IMR-90 (cell line): ENCODE measurements at regions not wholly inside any gene's neighbourhood (a gene's known extent, or its start where the extent isn't known, plus 50 kb on each side); places are given as distances from the start of the nearest gene placed in this dataset.

Source experiments
- ATAC-seq: fragments of 200-7000 bp; cut with Tn5 transposase; 2 replicates; pipeline ENCODE4 v1.9.1; 2020; ENCODE audit warnings: low read depth, mild to moderate bottlenecking, moderate library complexity
- BruUV-seq: library from RNA; stranded (reverse); fragments of 400-500 nt; replicated peaks from 2 replicates; lab custom pipeline; 2021; lab: Mats Ljungman, UMichigan
- CTCF ChIA-PET: fragments of 300-600 bp; formaldehyde crosslinking; extraction: SDS; loops from one replicate; lab custom pipeline; 2021; ENCODE audit warnings: antibody characterized with exemption; lab: Yijun Ruan, JAX
- POLR2A ChIA-PET: fragments of 300-600 bp; sonication (Branson Sonifier 250); formaldehyde crosslinking; loops from one replicate; lab custom pipeline; 2022; ENCODE audit warnings: antibody characterized with exemption; ENCODE audit not compliant: unreplicated experiment; lab: Charles Lee
- DNase-seq: peaks from one replicate; pipeline ENCODE4 v3.0.0; 2013
- H2AFZ ChIP-seq: replicated peaks from 2 replicates; pipeline ENCODE3; 2013; ENCODE audit warnings: low read length, mild to moderate bottlenecking; ENCODE audit not compliant: poor library complexity
- H2AK5ac ChIP-seq: 2 replicates; pipeline ENCODE4 v1.6.1; 2013; ENCODE audit warnings: low read depth, low read length, inconsistent platforms
- H2AK9ac ChIP-seq: replicated peaks from 2 replicates; pipeline ENCODE3; 2013; ENCODE audit warnings: mild to moderate bottlenecking, low read depth, low read length, moderate library complexity; ENCODE audit not compliant: poor library complexity
- H2BK120ac ChIP-seq: 2 replicates; pipeline ENCODE4 v1.6.1; 2013; ENCODE audit warnings: low read depth, low read length, inconsistent platforms
- H2BK15ac ChIP-seq: 3 replicates; pipeline ENCODE4 v1.6.1; 2013; ENCODE audit warnings: low read depth, low read length, inconsistent platforms
- H2BK20ac ChIP-seq: 2 replicates; pipeline ENCODE4 v1.6.1; 2013; ENCODE audit warnings: low read depth, mild to moderate bottlenecking, inconsistent platforms, low read length, moderate library complexity
- H2BK5ac ChIP-seq: 2 replicates; pipeline ENCODE4 v1.6.1; 2013; ENCODE audit warnings: mild to moderate bottlenecking, low read depth, low read length, inconsistent platforms; ENCODE audit not compliant: poor library complexity, severe bottlenecking
- H3K14ac ChIP-seq: replicated peaks from 2 replicates; pipeline ENCODE4 v1.6.1; 2013; ENCODE audit warnings: low read depth, low read length, inconsistent platforms
- H3K18ac ChIP-seq: 2 replicates; pipeline ENCODE4 v1.6.1; 2013; ENCODE audit warnings: low read depth, low read length, control low read depth
- H3K23ac ChIP-seq: 2 replicates; pipeline ENCODE4 v1.6.1; 2013; ENCODE audit warnings: low read depth, low read length, inconsistent platforms
- H3K27ac ChIP-seq: 2 replicates; pipeline ENCODE4 v1.5.1; 2013; ENCODE audit warnings: mild to moderate bottlenecking, control low read depth, low read length; ENCODE audit not compliant: insufficient read depth
- H3K27me3 ChIP-seq: 2 replicates; pipeline ENCODE4 v1.6.1; 2013; ENCODE audit warnings: low read length; ENCODE audit not compliant: control insufficient read depth, insufficient read depth
- H3K36me3 ChIP-seq: 2 replicates; pipeline ENCODE4 v1.6.1; 2013; ENCODE audit warnings: low read length, mixed read lengths; ENCODE audit not compliant: control insufficient read depth, insufficient read depth
- H3K4ac ChIP-seq: 2 replicates; pipeline ENCODE4 v1.6.1; 2013; ENCODE audit warnings: low read depth, low read length, inconsistent platforms
- H3K4me1 ChIP-seq: 2 replicates; pipeline ENCODE4 v1.6.1; 2013; ENCODE audit warnings: low read length, mixed read lengths; ENCODE audit not compliant: control insufficient read depth, insufficient read depth
- H3K4me2 ChIP-seq: 2 replicates; pipeline ENCODE4 v1.6.1; 2013; ENCODE audit warnings: low read depth, mild to moderate bottlenecking, control low read depth, low read length, moderate library complexity
- H3K4me3 ChIP-seq: 2 replicates; pipeline ENCODE4 v1.5.1; 2013; ENCODE audit warnings: low read depth, mild to moderate bottlenecking, control low read depth, low read length, moderate library complexity; ENCODE audit not compliant: insufficient read depth
- H3K56ac ChIP-seq: 2 replicates; pipeline ENCODE4 v1.6.1; 2013; ENCODE audit warnings: low read length, inconsistent platforms; ENCODE audit not compliant: insufficient read depth; ENCODE audit errors: extremely low read depth
- H3K79me1 ChIP-seq, 2 experiments: 2 replicates each; pipeline ENCODE4 v1.6.1; 2013; ENCODE audit warnings: low read length in 2 of 2, inconsistent platforms in 1 of 2, low read depth in 1 of 2
- H3K9ac ChIP-seq: 2 replicates; pipeline ENCODE4 v1.6.1; 2013; ENCODE audit warnings: low read depth, low read length, control low read depth
- H3K9me1 ChIP-seq: 2 replicates; pipeline ENCODE4 v1.6.1; 2013; ENCODE audit warnings: low read length, inconsistent platforms; ENCODE audit not compliant: insufficient read depth
- H3K9me3 ChIP-seq: 2 replicates; pipeline ENCODE4 v1.6.1; 2013; ENCODE audit warnings: low read length; ENCODE audit not compliant: control insufficient read depth, insufficient read depth
- H4K20me1 ChIP-seq: 2 replicates; pipeline ENCODE4 v1.6.1; 2013; ENCODE audit warnings: low read length, inconsistent platforms; ENCODE audit not compliant: insufficient read depth
- H4K5ac ChIP-seq: 2 replicates; pipeline ENCODE4 v1.6.1; 2013; ENCODE audit warnings: mild to moderate bottlenecking, low read depth, low read length, control low read depth
- H4K8ac ChIP-seq, 2 experiments: 2 replicates each; pipeline ENCODE4 v1.6.1; 2013; ENCODE audit warnings: low read depth in 2 of 2, low read length in 2 of 2, control low read depth in 1 of 2, inconsistent platforms in 1 of 2
- H4K91ac ChIP-seq: 2 replicates; pipeline ENCODE4 v1.6.1; 2013; ENCODE audit warnings: low read depth, low read length, inconsistent platforms; ENCODE audit not compliant: insufficient read depth
- MAZ ChIP-seq: IDR thresholded peaks from 2 replicates; pipeline ENCODE4 v1.6.1; 2012; ENCODE audit warnings: low read depth, mild to moderate bottlenecking, low read length, improper control_type of control experiment, moderate library complexity, borderline replicate concordance
- NFE2L2 ChIP-seq: fragments of 150-350 bp; IDR thresholded peaks from 2 replicates; pipeline ENCODE4 v1.6.1; 2016; ENCODE audit warnings: low read depth, mild to moderate bottlenecking, low read length
- RCOR1 ChIP-seq: IDR thresholded peaks from 2 replicates; pipeline ENCODE4 v1.6.1; 2012; ENCODE audit warnings: mild to moderate bottlenecking, low read length, improper control_type of control experiment; ENCODE audit not compliant: insufficient replicate concordance
- WGBS, 2 experiments: methylation state at CpG; one replicate each; pipeline versions ENCODE4 v1.1.5 to v1.1.7; 2013; ENCODE audit warnings: missing lambda C conversion rate in 2 of 2; ENCODE audit not compliant: insufficient read length in 1 of 2; ENCODE audit errors: extremely low coverage in 2 of 2; 5-methylcytosine and 5-hydroxymethylcytosine counted together
- dilution Hi-C: fragments of 300-500 bp; cut with HindIII; formaldehyde crosslinking; loops from one replicate; pipeline ENCODE4 v1.14.3; 2018; ENCODE audit warnings: low sequenced_read_pairs; ENCODE audit not compliant: unreplicated experiment
- in situ Hi-C: fragments of 300-500 bp; cut with MboI; formaldehyde crosslinking; loops from 3 replicates; pipeline ENCODE4 v1.14.3; 2019; ENCODE audit warnings: low sequenced_read_pairs, inconsistent platforms, mixed read lengths
- intact Hi-C: fragments of 100-400 bp; cut with micrococcal nuclease; formaldehyde crosslinking; loops from 2 replicates; pipeline ENCODE4 v1.10.0; 2022

DNA sequence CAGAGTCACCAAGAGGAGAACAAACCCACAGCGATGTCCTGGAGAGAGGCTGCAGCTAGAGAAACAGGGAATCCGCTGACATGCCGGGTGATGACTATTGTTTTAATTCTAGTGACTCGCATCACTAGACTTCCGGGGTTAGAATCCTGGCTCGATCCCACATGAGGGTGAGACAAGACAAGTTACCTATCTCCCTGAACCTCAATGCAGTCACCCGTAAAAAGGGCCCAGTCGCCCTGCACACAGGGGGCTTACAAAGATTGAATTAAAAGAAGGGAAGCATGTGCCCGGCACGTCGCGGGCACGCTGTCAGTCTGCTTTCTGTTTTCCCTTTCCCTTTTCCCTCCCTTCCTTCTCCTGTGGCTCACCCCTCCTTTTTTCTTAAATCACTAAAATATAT is 212.9 kb upstream of the FOXF1 start:
- H3K9me3 ChIP-seq, result no peaks in the 10 kb centered on the region
- H3K4me2 ChIP-seq, result peak overlapping the region; percentile 27
- H4K8ac ChIP-seq, result peak overlapping the region; percentile 53 to 97
- H3K4me3 ChIP-seq, result no peak overlapping the region
- H3K56ac ChIP-seq, result peak overlapping the region; percentile 89
- peak overlapping the region; percentile 82 for H3K18ac ChIP-seq
- no CpG with 5 or more reads among the region's 13 CpGs for WGBS, 2 experiments
- H2BK5ac ChIP-seq, result peak overlapping the region; percentile 90
- peak; percentile 74 for DNase-seq
- ChIA-PET CTCF (no interaction called here), POLR2A (interaction anchor here (0.6 to 1.0 kb wide), 2 partner anchors 39 to 213 kb away, joined by 3 to 5 read pairs; partner anchors contain the start of gene FOXF1)
- H2BK120ac ChIP-seq, result peak overlapping the region; percentile 100
- no peak for TF ChIP-seq NFE2L2
- no peak for TF ChIP-seq RCOR1
- no peak for TF ChIP-seq MAZ
- no peaks in the 10 kb centered on the region for H3K36me3 ChIP-seq
- peak overlapping the region; percentile 88 for H2AFZ ChIP-seq
- H3K27me3 ChIP-seq, result no peaks in the 10 kb centered on the region
- H2AK9ac ChIP-seq, result peak overlapping the region; percentile 86
- H3K9ac ChIP-seq, result peak overlapping the region; percentile 51
- H3K4ac ChIP-seq, result peak overlapping the region; percentile 99
- H3K79me1 ChIP-seq, result peaks cover 20 to 82% of the 10 kb centered on the region in 2 experiments; a peak in 3 of 4 replicates
- H3K14ac ChIP-seq, result peak overlapping the region; percentile 95
- peaks cover 52% of the 10 kb centered on the region for H3K9me1 ChIP-seq
- H2BK15ac ChIP-seq, result peak overlapping the region; percentile 3; the same call in 2 of the 3 replicates
- intact Hi-C loops, result no loop called here
- H2AK5ac ChIP-seq, result peak overlapping the region; percentile 97
- peak overlapping the region; percentile 91 for H3K27ac ChIP-seq
- dilution Hi-C loops, result no loop called here
- H2BK20ac ChIP-seq, result peak overlapping the region; percentile 97
- H3K4me1 ChIP-seq, result peaks cover 61% of the 10 kb centered on the region
- in situ Hi-C loops, result loop anchor here (10.0 kb wide), 1 partner anchor 73 kb away; no protein-coding TSS in a partner anchor
- H3K23ac ChIP-seq, result peak overlapping the region; percentile 98
- peak overlapping the region; percentile 93 for H4K5ac ChIP-seq
- ATAC-seq, result no peak
- no TSS peak for BruUV-seq
- peak overlapping the region; percentile 99 for H4K91ac ChIP-seq
- no peaks in the 10 kb centered on the region for H4K20me1 ChIP-seq
